Large intestine (tissue), 3 donors: ENCODE measurements at regions not wholly inside any gene's neighbourhood (a gene's known extent, or its start where the extent isn't known, plus 50 kb on each side); places are given as distances from the start of the nearest gene placed in this dataset.

ENCODE experiments used
- DNase-seq, 2 donors: peaks; one replicate each; pipeline versions ENCODE4 v3.0.0 to v3.0.0-alpha.2; 2013
- H3K27ac ChIP-seq: one replicate; pipeline ENCODE4 v1.5.1; 2013; ENCODE audit warnings: low read length
- H3K27me3 ChIP-seq: 2 replicates; pipeline ENCODE4 v1.6.1; 2013; ENCODE audit warnings: low read length; ENCODE audit not compliant: control insufficient read depth, insufficient read depth
- H3K36me3 ChIP-seq: 2 replicates; pipeline ENCODE4 v1.6.1; 2013; ENCODE audit warnings: low read length; ENCODE audit not compliant: control insufficient read depth, insufficient read depth
- H3K4me1 ChIP-seq: one replicate; pipeline ENCODE4 v1.6.1; 2013; ENCODE audit warnings: low read length; ENCODE audit not compliant: control insufficient read depth, insufficient read depth
- H3K4me3 ChIP-seq: one replicate; pipeline ENCODE4 v1.5.1; 2013; ENCODE audit warnings: low read length
- H3K9me3 ChIP-seq: one replicate; pipeline ENCODE4 v1.6.1; 2013; ENCODE audit warnings: mild to moderate bottlenecking, low read depth, low read length, moderate library complexity; ENCODE audit not compliant: control insufficient read depth
- WGBS: methylation state at CpG from one replicate; pipeline ENCODE4 v1.1.5; 2013; ENCODE audit warnings: low lambda C conversion rate; ENCODE audit not compliant: insufficient coverage; 5-methylcytosine and 5-hydroxymethylcytosine counted together

- Histone ChIP-seq H3K27ac (no peak overlapping the region), H3K4me1 (no peaks in the 10 kb centered on the region), H3K36me3 (no peaks in the 10 kb centered on the region), H3K4me3 (no peak overlapping the region), H3K9me3 (no peaks in the 10 kb centered on the region), H3K27me3 (no peaks in the 10 kb centered on the region)
- DNase-seq: no peak
- WGBS: 67% methylated on average over 3 of the region's 7 CpGs
These were observed 335.3 kb upstream of the TMCO5A start for GRCh38 chr15:37599156-37599555.

- Histone ChIP-seq H3K36me3 (no peaks in the 10 kb centered on the region), H3K27me3 (no peaks in the 10 kb centered on the region), H3K4me3 (no peak overlapping the region), H3K27ac (no peak overlapping the region), H3K9me3 (no peaks in the 10 kb centered on the region), H3K4me1 (no peaks in the 10 kb centered on the region)
- WGBS: no CpG with 5 or more reads among the region's 1 CpG
- no peak for DNase-seq
These were observed 318.2 kb upstream of the TMCO5A start for GRCh38 chr15:37616215-37616614.

- Histone ChIP-seq H3K36me3 (no peaks in the 10 kb centered on the region), H3K9me3 (no peaks in the 10 kb centered on the region), H3K4me1 (no peaks in the 10 kb centered on the region), H3K4me3 (no peak overlapping the region), H3K27me3 (no peaks in the 10 kb centered on the region), H3K27ac (no peak overlapping the region)
- DNase-seq: no peak
These were observed 316.1 kb upstream of the TMCO5A start for GRCh38 chr15:37618353-37618752.

- Histone ChIP-seq H3K9me3 (no peaks in the 10 kb centered on the region), H3K36me3 (no peaks in the 10 kb centered on the region), H3K27me3 (no peaks in the 10 kb centered on the region), H3K4me1 (no peaks in the 10 kb centered on the region), H3K4me3 (no peak overlapping the region), H3K27ac (no peak overlapping the region)
- no peak for DNase-seq
- 92% methylated on average over 2 of the region's 2 CpGs for WGBS
These were observed 314.9 kb upstream of the TMCO5A start for GRCh38 chr15:37619358-37620042.

DNA sequence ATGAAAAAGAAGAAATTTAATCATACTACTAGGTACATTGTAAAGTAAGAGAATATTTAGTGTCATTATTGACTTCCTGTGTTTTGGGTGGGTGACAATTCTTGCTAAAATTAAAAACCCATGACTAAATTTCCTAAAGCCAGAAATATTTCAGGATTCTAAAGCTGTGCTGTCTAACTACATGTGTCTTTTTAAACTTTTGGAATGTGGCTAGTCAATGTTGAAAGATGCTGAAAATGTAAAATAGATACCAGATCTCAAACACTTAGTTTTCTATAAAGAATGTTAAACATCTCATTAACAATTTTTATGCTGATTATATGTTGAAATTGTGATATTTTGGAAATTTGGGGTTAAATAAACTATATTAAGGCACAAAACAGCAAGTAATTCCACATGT, 308.9 kb upstream of the TMCO5A start:
- no peak overlapping the region for H3K4me3 ChIP-seq

DNA sequence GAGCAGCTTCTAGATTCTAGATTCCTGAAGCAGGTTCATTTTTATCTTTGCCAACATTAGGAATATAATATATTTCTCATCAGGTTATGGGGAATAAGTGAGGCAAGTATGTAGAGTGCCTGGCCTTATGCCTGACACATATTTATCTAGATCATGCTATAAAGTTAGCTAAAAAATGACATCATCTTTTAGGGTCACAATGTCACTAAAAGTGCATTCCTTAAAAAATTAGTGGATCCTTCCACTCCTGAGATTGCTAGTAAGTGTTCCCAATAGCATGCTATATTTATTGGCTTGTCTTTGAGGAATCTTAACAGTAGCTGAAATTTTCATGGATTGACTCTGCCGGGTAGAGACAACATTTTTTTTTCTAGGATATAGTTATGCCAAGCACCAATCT, 305.9 kb upstream of the TMCO5A start:
- WGBS: no CpG with 5 or more reads among the region's 1 CpG
- Histone ChIP-seq H3K4me1 (no peaks in the 10 kb centered on the region), H3K27me3 (no peaks in the 10 kb centered on the region), H3K36me3 (no peaks in the 10 kb centered on the region), H3K27ac (no peak overlapping the region), H3K4me3 (no peak overlapping the region), H3K9me3 (no peaks in the 10 kb centered on the region)
- DNase-seq: no peak

More for the DNA sequence above, 308.9 kb upstream of the TMCO5A start:
- H3K4me1 ChIP-seq: no peaks in the 10 kb centered on the region
- H3K27ac ChIP-seq: no peak overlapping the region
- no peaks in the 10 kb centered on the region for H3K36me3 ChIP-seq
- no peaks in the 10 kb centered on the region for H3K27me3 ChIP-seq
- no peak for DNase-seq
- no peaks in the 10 kb centered on the region for H3K9me3 ChIP-seq

GRCh38 chr15:37636736-37637135, 297.7 kb upstream of the TMCO5A start:
- no peaks in the 10 kb centered on the region for H3K4me1 ChIP-seq
- no peak for DNase-seq
- no peaks in the 10 kb centered on the region for H3K27me3 ChIP-seq
- no peak overlapping the region for H3K4me3 ChIP-seq
- H3K36me3 ChIP-seq: no peaks in the 10 kb centered on the region
- no CpG with 5 or more reads among the region's 1 CpG for WGBS
- no peak overlapping the region for H3K27ac ChIP-seq
- H3K9me3 ChIP-seq: no peaks in the 10 kb centered on the region

DNA sequence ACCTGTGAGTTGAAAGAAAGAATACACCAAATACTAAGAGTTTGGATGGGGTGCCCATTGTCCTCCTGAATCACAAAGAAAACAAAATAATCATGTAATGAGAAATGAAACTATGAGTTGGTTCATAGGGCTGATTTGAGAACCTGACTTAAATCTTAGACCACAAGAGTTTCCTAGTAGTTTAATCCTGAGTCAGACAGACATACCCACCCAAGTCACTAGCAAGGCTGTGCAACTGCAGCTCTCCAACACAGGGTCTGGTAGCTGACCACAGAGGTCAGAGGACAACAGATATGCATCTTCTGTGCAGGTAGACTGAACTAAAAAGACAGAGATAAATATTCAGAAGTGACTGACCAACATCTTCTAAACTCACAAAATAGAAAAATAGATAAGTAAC, 296.3 kb upstream of the TMCO5A start:
- Histone ChIP-seq H3K9me3 (no peaks in the 10 kb centered on the region), H3K36me3 (no peaks in the 10 kb centered on the region), H3K4me1 (no peaks in the 10 kb centered on the region), H3K27me3 (no peaks in the 10 kb centered on the region), H3K27ac (no peak overlapping the region), H3K4me3 (no peak overlapping the region)
- DNase-seq: no peak

DNA sequence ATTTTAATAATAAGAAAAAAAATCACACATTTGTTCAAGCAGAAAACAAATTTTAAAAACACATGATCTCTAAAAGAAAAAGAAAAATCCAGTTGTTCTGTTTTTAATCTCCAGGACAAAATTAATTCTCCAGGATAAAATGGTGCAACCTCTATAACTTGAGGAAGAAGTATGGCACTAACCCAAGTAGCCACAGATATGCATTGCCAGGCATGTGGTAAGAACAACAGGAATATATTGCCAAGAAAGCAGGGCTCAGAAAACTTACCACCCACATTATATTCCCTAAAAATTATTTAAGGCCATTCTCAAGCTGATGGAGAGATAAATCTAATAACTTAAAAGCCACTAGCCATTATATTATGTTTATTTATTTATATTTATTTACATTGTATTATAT, 295.7 kb upstream of the TMCO5A start:
- Histone ChIP-seq H3K4me3 (no peak overlapping the region), H3K4me1 (no peaks in the 10 kb centered on the region), H3K36me3 (no peaks in the 10 kb centered on the region), H3K9me3 (no peaks in the 10 kb centered on the region), H3K27me3 (no peaks in the 10 kb centered on the region), H3K27ac (no peak overlapping the region)
- no peak for DNase-seq

GRCh38 chr15:37652646-37653417, 281.6 kb upstream of the TMCO5A start:
- WGBS: no CpG with 5 or more reads among the region's 2 CpGs
- Histone ChIP-seq H3K36me3 (no peaks in the 10 kb centered on the region), H3K9me3 (peaks cover 5% of the 10 kb centered on the region)

GRCh38 chr15:37678124-37678523, 256.3 kb upstream of the TMCO5A start:
- no peak overlapping the region for H3K27ac ChIP-seq

More at GRCh38 chr15:37652646-37653417, 281.6 kb upstream of the TMCO5A start:
- Histone ChIP-seq H3K4me3 (no peak overlapping the region), H3K4me1 (no peaks in the 10 kb centered on the region), H3K27me3 (no peaks in the 10 kb centered on the region), H3K27ac (no peak overlapping the region)
- no peak for DNase-seq

More at GRCh38 chr15:37678124-37678523, 256.3 kb upstream of the TMCO5A start:
- Histone ChIP-seq H3K9me3 (no peaks in the 10 kb centered on the region), H3K4me1 (no peaks in the 10 kb centered on the region), H3K36me3 (no peaks in the 10 kb centered on the region), H3K4me3 (no peak overlapping the region), H3K27me3 (no peaks in the 10 kb centered on the region)
- no peak for DNase-seq
- WGBS: 80% methylated on average over 1 of the region's 3 CpGs
